HCT116 (cell line): ENCODE measurements at regions not wholly inside any gene's neighbourhood (a gene's known extent, or its start where the extent isn't known, plus 50 kb on each side); places are given as distances from the start of the nearest gene placed in this dataset.

Experiments
- ATAC-seq: fragments of 200-7000 bp; cut with Tn5 transposase; 2 replicates; pipeline ENCODE4 v1.9.1; 2020; ENCODE audit warnings: mild to moderate bottlenecking, moderate library complexity
- BruUV-seq: library from RNA; stranded (reverse); fragments of 400-500 nt; replicated peaks from 2 replicates; lab custom pipeline; 2021; lab: Mats Ljungman, UMichigan
- CTCF ChIA-PET: fragments of 300-600 bp; sonication (Branson Sonifier 250); formaldehyde crosslinking; loops from one replicate; lab custom pipeline; 2021; ENCODE audit warnings: antibody characterized with exemption; lab: Charles Lee
- POLR2A ChIA-PET: fragments of 300-600, 350-600 bp; sonication (Branson Sonifier 250); formaldehyde crosslinking; loops from one replicate; lab custom pipeline; 2021; ENCODE audit warnings: antibody characterized with exemption; lab: Charles Lee
- RAD21 ChIA-PET, 2 experiments: fragments of 300-600 bp; sonication (Branson Sonifier 250); formaldehyde crosslinking; loops; one replicate each; lab custom pipeline; 2023; ENCODE audit warnings: low total read pairs in 2 of 2; ENCODE audit not compliant: uncharacterized antibody in 2 of 2, unreplicated experiment in 2 of 2, low non-redundant PET in 1 of 2; lab: Charles Lee
- DNase-seq: peaks from one replicate; pipeline ENCODE4 v3.0.0-alpha.2; 2010; ENCODE audit warnings: low read depth, low spot score
- H2AFZ ChIP-seq: fragments of 200-600 bp; shearing (Covaris generic), sonication (generic); 2 replicates; pipeline ENCODE4 v1.6.1; 2017; ENCODE audit warnings: low read depth, mixed run types, mixed read lengths, antibody characterized with exemption, low read length; ENCODE audit not compliant: poor library complexity, severe bottlenecking
- H3K27ac ChIP-seq: 2 replicates; pipeline ENCODE4 v1.5.1; 2012; ENCODE audit warnings: low read depth, low read length
- H3K27me3 ChIP-seq: fragments of 200-600 bp; sonication (generic); 2 replicates; pipeline ENCODE4 v1.6.1; 2016; ENCODE audit warnings: mixed run types, low read length, mixed read lengths; ENCODE audit not compliant: insufficient read depth
- H3K36me3 ChIP-seq, 2 experiments: fragments of 200-500 bp in 1 of 2; fragments of 200-600 bp in 1 of 2; sonication (Bioruptor generic) in 1 of 2; sonication (generic) in 1 of 2; 2 replicates each; pipeline versions ENCODE4 v1.5.1 to v1.6.1; 2014 to 2016; ENCODE audit warnings: low read length in 2 of 2, inconsistent platforms in 1 of 2, mixed read lengths in 1 of 2, mixed run types in 1 of 2; ENCODE audit not compliant: insufficient read depth in 2 of 2, control insufficient read depth in 1 of 2
- H3K4me1 ChIP-seq, 2 experiments: fragments of 200-600 bp in 1 of 2; sonication (generic) in 1 of 2; 2 replicates each; pipeline versions ENCODE4 v1.5.1 to v1.6.1; 2012 to 2017; ENCODE audit warnings: low read length in 2 of 2, inconsistent platforms in 1 of 2, mild to moderate bottlenecking in 1 of 2, mixed read lengths in 1 of 2, mixed run types in 1 of 2, moderate library complexity in 1 of 2; ENCODE audit not compliant: insufficient read depth in 2 of 2, control insufficient read depth in 1 of 2
- H3K4me2 ChIP-seq: fragments of 200-600 bp; sonication (generic); 2 replicates; pipeline ENCODE4 v1.6.1; 2017; ENCODE audit warnings: mixed run types, low read length, mixed read lengths
- H3K4me3 ChIP-seq, 2 experiments: fragments of 200-600 bp in 1 of 2; sonication (generic) in 1 of 2; replicated peaks in 1 of 2; 2 replicates each; pipeline ENCODE4 v1.5.1; 2011 to 2016; ENCODE audit warnings: low read length in 2 of 2, control low read depth in 1 of 2, low read depth in 1 of 2, mild to moderate bottlenecking in 1 of 2, mixed read lengths in 1 of 2, mixed run types in 1 of 2
- H3K79me2 ChIP-seq: fragments of 200-600 bp; sonication (generic); 2 replicates; pipeline ENCODE4 v1.6.1; 2017; ENCODE audit warnings: mild to moderate bottlenecking, mixed run types, low read length, moderate library complexity, mixed read lengths; ENCODE audit not compliant: insufficient read depth
- H3K9ac ChIP-seq: fragments of 200-600 bp; sonication (generic); 2 replicates; pipeline ENCODE4 v1.6.1; 2016; ENCODE audit warnings: low read length, mixed read lengths
- H3K9me2 ChIP-seq: fragments of 200-600 bp; sonication (generic), shearing (Covaris generic); 2 replicates; pipeline ENCODE4 v1.6.1; 2017; ENCODE audit warnings: mixed run types, mild to moderate bottlenecking, moderate library complexity; ENCODE audit not compliant: insufficient read depth
- H3K9me3 ChIP-seq, 2 experiments: fragments of 200-500 bp in 1 of 2; fragments of 200-600 bp in 1 of 2; sonication (Bioruptor generic) in 1 of 2; sonication (generic) in 1 of 2; 2 replicates each; pipeline ENCODE4 v1.6.1; 2014 to 2017; ENCODE audit warnings: low read length in 2 of 2, mixed read lengths in 2 of 2, inconsistent platforms in 1 of 2, low read depth in 1 of 2, mild to moderate bottlenecking in 1 of 2, mixed run types in 1 of 2, moderate library complexity in 1 of 2; ENCODE audit not compliant: control insufficient read depth in 1 of 2, insufficient read depth in 1 of 2
- H4K20me1 ChIP-seq: fragments of 200-600 bp; sonication (generic), shearing (Covaris generic); 2 replicates; pipeline ENCODE4 v1.6.1; 2017; ENCODE audit warnings: mixed run types, mild to moderate bottlenecking, moderate library complexity; ENCODE audit not compliant: insufficient read depth
- ATF3 ChIP-seq: IDR thresholded peaks from 2 replicates; pipeline ENCODE4 v1.6.1; 2012
- CEBPB ChIP-seq: IDR thresholded peaks from 2 replicates; pipeline ENCODE4 v1.6.1; 2012; ENCODE audit warnings: low read depth
- CTCF ChIP-seq, 3 experiments: fragments of 200-600 bp in 1 of 3; sonication (generic) in 1 of 3; IDR thresholded peaks in 2 of 3; conservative IDR thresholded peaks in 1 of 3; 2 replicates each; pipeline ENCODE4 v1.5.1; 2012 to 2017; ENCODE audit warnings: low read depth in 2 of 3, low read length in 2 of 3, antibody characterized with exemption in 1 of 3, borderline replicate concordance in 1 of 3, control low read depth in 1 of 3, mild to moderate bottlenecking in 1 of 3, mixed read lengths in 1 of 3, mixed run types in 1 of 3, moderate library complexity in 1 of 3; ENCODE audit not compliant: insufficient read depth in 1 of 3
- EGR1 ChIP-seq: IDR thresholded peaks from 2 replicates; pipeline ENCODE4 v1.6.1; 2012; ENCODE audit warnings: low read depth
- FOSL1 ChIP-seq: IDR thresholded peaks from 2 replicates; pipeline ENCODE4 v1.6.1; 2012; ENCODE audit warnings: low read depth
- POLR2AphosphoS5 ChIP-seq: IDR thresholded peaks from 2 replicates; pipeline ENCODE4 v1.6.1; 2011; ENCODE audit warnings: mild to moderate bottlenecking, low read depth, low read length, moderate library complexity
- RAD21 ChIP-seq: IDR thresholded peaks from 2 replicates; pipeline ENCODE4 v1.6.1; 2012; ENCODE audit warnings: low read depth, mild to moderate bottlenecking
- SP1 ChIP-seq: IDR thresholded peaks from 2 replicates; pipeline ENCODE4 v1.6.1; 2012; ENCODE audit warnings: low read depth
- SRF ChIP-seq: IDR thresholded peaks from 2 replicates; pipeline ENCODE4 v1.6.1; 2012; ENCODE audit warnings: low read depth
- ZFX ChIP-seq: fragments of 450-650 bp; IDR thresholded peaks from 2 replicates; pipeline ENCODE4 v1.6.1; 2017
- intact Hi-C: fragments of 100-400 bp; cut with micrococcal nuclease; formaldehyde crosslinking; loops from 2 replicates; pipeline ENCODE4 v1.10.0; 2022

DNA sequence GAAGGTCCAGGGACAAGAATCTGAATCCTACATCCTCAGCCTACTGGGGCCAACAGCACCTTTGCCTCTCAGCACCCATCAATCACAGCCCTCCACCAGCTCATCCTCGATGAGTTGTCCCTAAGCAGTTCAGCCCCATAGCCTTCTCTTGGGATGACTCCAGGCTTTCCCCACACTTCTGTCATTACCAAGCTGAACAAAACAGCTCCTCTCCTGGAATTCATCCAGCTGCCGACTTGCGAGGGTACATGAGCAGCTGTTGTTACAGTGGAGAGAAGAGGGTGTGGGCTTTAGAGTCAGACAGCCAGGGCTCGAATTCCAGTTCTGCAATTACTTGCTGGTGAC is 69.0 kb upstream of the THBS1 start (continued):
- no peak for TF ChIP-seq CTCF (IDR thresholded peaks at IDR 0.05 in 2 of 3, conservative IDR thresholded peaks at IDR 0.05 in 1 of 3; ENCODE audit: borderline replicate concordance in 1 of 3, insufficient read depth in 1 of 3, low read depth in 2 of 3, low read length in 2 of 3)

DNA sequence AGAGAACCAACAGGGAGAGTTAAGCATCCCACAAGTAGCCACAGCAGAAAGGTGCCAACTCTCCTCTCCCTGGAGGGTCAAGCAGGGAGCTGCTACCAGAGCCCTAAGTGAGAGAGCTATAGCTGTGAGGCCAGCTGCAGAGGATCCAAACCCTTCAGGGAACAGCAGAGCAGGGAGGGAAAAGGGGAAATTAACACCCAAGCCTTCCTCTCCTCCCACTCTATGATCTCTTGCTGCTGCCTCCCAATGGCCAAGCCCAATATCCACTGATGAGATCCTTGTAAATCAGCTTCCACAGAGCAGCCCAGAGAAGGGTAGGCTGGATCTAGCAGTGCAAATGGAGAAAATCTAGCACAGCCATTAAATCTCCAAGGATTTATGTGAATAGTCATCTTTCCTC is 68.2 kb upstream of the THBS1 start:
- intact Hi-C loops = no loop called here
- no peaks in the 10 kb centered on the region for H3K36me3 ChIP-seq

More for the DNA sequence above, 68.2 kb upstream of the THBS1 start:
- H3K27me3 ChIP-seq = peaks cover 5% of the 10 kb centered on the region
- no peak for DNase-seq
- no peaks in the 10 kb centered on the region for H3K9me2 ChIP-seq
- no peak overlapping the region for H3K9ac ChIP-seq
- H3K79me2 ChIP-seq = no peaks in the 10 kb centered on the region
- ATAC-seq = no peak
- no peaks in the 10 kb centered on the region; a peak in 1 of 4 replicates for H3K9me3 ChIP-seq
- H3K4me3 ChIP-seq = no peak overlapping the region
- ChIA-PET CTCF (no interaction called here), POLR2A (no interaction called here), RAD21 (no interaction called here)
- no peak overlapping the region for H3K4me2 ChIP-seq
- BruUV-seq = no TSS peak
- no peak overlapping the region for H2AFZ ChIP-seq
- no peak for TF ChIP-seq CEBPB
- TF ChIP-seq POLR2AphosphoS5 = no peak
- TF ChIP-seq SRF = no peak
- TF ChIP-seq FOSL1 = no peak
- no peak for TF ChIP-seq RAD21
- TF ChIP-seq ATF3 = no peak
- TF ChIP-seq SP1 = no peak
- TF ChIP-seq EGR1 = no peak
- TF ChIP-seq ZFX = no peak
- H3K27ac ChIP-seq = no peak overlapping the region
- H3K4me1 ChIP-seq = peaks cover 0 to 5% of the 10 kb centered on the region in 2 experiments; a peak in 1 of 4 replicates
- no peaks in the 10 kb centered on the region for H4K20me1 ChIP-seq
